Astrocyte of the cerebellum (primary cell): ENCODE measurements at regions not wholly inside any gene's neighbourhood (a gene's known extent, or its start where the extent isn't known, plus 50 kb on each side); places are given as distances from the start of the nearest gene placed in this dataset.

Experiments
- DNase-seq: peaks from one replicate; pipeline ENCODE4 v3.0.0-alpha.2; 2011; ENCODE audit warnings: low read depth
- H3K4me3 ChIP-seq: 2 replicates; pipeline ENCODE4 v1.5.1; 2011; ENCODE audit warnings: mild to moderate bottlenecking, low read depth, low read length, moderate library complexity
- in situ Hi-C: cut with HindIII; loops from 2 replicates; pipeline ENCODE4 v1.10.0; 2017; ENCODE audit warnings: low sequenced_read_pairs
- TF ChIP-seq, protein P1 (sequence below): IDR thresholded peaks from 2 replicates; pipeline ENCODE4 v1.5.1; 2012; ENCODE audit warnings: low read length, low read depth, moderate library complexity, mild to moderate bottlenecking; ENCODE audit errors: missing control alignments

DNA sequence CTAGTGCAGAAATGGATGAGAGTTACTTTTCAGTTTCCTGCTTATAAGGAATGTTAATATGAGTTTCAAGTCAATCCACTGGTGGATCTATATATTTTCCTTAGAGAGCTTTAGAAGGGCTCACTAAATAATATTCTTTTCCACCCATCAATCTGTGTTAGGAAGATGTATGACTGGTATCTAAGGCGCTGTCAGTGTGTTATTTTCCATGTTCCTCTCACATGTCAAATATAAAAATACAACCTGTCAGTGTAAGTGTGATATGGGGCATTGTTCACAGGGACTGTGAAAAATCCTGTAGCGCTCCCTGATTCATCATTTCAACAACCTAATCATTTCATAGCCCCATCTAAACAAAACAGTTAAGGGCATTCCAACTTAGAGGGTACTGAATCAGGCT, 203.1 kb downstream of the TMEM26 start:
- DNase-seq: no peak
- in situ Hi-C loops: no loop called here
- TF ChIP-seq, protein P1, sequence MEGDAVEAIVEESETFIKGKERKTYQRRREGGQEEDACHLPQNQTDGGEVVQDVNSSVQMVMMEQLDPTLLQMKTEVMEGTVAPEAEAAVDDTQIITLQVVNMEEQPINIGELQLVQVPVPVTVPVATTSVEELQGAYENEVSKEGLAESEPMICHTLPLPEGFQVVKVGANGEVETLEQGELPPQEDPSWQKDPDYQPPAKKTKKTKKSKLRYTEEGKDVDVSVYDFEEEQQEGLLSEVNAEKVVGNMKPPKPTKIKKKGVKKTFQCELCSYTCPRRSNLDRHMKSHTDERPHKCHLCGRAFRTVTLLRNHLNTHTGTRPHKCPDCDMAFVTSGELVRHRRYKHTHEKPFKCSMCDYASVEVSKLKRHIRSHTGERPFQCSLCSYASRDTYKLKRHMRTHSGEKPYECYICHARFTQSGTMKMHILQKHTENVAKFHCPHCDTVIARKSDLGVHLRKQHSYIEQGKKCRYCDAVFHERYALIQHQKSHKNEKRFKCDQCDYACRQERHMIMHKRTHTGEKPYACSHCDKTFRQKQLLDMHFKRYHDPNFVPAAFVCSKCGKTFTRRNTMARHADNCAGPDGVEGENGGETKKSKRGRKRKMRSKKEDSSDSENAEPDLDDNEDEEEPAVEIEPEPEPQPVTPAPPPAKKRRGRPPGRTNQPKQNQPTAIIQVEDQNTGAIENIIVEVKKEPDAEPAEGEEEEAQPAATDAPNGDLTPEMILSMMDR: no peak
- no peak overlapping the region for H3K4me3 ChIP-seq

DNA sequence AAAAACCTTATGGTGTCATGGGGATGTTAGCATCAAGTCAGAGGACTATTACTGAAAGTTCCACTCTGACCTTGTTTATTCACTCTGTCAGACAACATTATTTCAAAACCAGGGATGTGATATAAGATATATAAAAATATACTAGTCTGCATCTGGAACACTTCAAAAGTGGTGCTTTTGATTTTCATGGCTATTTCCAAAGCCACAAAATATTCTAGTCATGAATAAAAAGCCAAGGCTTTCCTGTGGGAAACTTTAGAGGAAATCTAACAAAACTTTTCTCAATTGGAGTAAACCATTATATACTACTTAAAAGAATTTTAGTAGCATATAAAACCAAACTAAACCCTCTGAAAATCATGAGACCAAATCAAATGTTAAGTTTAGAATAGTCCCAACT, 205.2 kb downstream of the TMEM26 start:
- H3K4me3 ChIP-seq: no peak overlapping the region
- no peak for DNase-seq
- TF ChIP-seq, protein P1: no peak
- in situ Hi-C loops: no loop called here

DNA sequence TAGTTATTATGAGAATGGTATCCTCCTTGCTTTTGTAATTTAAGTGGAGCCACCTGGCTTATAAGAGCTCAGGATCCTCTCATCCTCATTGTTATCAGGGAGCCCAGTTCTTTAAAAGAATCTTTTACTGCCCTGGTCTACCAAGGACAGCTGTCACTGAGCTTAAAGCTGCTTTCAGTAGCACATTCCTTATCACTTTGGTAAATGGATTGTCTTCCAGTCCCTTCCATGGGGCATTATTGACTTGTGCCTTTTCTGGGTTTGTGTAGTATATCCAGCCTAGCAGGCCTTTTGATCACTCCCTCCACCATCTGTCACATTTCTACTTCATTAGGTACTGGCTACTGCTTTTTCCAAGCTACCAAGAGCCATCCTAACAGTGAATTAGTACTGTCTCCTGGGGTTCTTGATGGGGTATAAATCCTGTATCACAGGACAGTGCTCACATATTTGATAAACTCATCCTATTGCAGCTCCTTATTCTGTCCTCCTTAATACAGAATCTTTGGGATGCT, 208.9 kb downstream of the TMEM26 start:
- no peak for DNase-seq
- TF ChIP-seq, protein P1: no peak
- in situ Hi-C loops: no loop called here

DNA sequence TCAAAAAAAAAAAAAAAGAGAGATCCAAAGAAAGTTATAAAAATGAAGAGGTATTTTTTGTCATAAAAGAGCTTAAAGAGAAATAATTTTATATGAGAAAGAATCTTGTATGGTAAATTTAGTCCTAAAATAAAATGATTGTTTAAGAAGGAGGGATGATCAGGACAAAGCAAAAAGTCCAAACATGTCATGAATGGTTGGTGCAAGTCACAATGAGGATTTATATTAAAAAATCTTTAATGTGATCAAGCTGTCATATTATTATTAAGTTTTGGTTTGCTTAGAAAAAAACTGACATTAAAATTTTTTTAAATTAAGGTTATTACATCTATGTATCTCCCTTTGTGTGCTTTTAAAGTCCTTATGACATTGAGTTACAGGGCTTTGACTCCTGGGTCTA, 220.4 kb downstream of the TMEM26 start:
- in situ Hi-C loops: no loop called here
- no peak for DNase-seq
- TF ChIP-seq, protein P1: no peak
- no peak overlapping the region for H3K4me3 ChIP-seq

More for the DNA sequence above, 208.9 kb downstream of the TMEM26 start:
- no peak overlapping the region for H3K4me3 ChIP-seq

DNA sequence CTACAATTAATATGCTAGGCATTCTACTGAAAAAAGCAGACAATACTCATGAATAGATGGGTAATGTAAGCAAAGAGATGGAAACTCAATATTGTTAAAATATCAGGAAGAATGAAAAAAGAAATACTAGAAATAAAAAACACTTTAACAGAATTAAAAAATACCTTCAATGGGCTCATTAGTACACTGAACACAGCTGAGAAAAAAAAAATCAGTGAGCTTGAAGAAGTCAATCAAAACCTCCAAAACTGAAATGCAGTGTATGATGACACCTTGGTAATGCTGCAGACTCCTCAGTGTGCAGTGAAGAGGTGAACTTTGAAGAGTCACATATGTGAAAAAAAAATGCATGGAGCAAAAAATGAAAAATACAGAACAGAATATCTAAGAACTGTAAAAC, 227.2 kb downstream of the TMEM26 start:
- in situ Hi-C loops: no loop called here
- TF ChIP-seq, protein P1: no peak
- DNase-seq: no peak
- H3K4me3 ChIP-seq: no peak overlapping the region

DNA sequence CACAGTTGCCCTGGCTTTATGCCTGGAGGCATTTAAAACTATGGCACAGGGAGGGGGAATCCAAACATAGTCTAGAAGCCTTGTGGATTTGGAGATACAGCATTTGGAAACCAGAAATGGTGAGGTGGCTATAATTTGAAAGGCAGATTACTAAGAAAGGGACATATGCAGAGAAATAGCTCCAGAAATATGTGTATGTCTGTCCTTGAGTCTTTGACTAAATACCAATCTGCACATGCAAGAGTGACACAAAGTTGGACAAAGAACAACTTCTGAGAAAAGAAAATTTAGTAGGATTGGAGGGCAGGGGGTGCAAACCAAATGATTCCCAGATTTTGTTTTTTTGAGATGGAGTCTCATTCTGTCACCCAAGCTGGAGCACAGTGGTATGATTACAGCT, 229.6 kb downstream of the TMEM26 start:
- H3K4me3 ChIP-seq: no peak overlapping the region
- DNase-seq: no peak
- TF ChIP-seq, protein P1: no peak
- in situ Hi-C loops: no loop called here

DNA sequence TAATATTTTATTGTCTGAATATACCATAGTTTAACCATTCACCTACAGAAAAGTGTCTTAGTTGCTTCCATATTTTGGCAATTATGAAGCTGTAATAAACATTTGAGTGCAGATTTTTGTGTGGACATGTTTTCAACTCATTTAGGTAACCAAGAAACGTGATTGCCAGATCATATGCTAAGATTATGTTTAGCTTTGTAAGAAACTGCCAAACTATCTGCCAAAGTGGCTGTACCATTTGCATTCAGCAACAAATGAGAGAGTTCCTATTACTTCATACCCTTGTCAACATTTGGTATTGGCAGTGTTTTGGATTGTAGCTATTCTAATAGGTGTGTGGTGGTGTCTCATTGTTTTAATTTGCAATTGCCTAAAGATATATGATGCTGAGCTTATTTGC, 233.5 kb downstream of the TMEM26 start:
- DNase-seq: no peak
- H3K4me3 ChIP-seq: no peak overlapping the region
- TF ChIP-seq, protein P1: no peak
- in situ Hi-C loops: no loop called here
